Hepatocyte (in vitro differentiated cells): ENCODE measurements at regions not wholly inside any gene's neighbourhood (a gene's known extent, or its start where the extent isn't known, plus 50 kb on each side); places are given as distances from the start of the nearest gene placed in this dataset.

Experiments
- DNase-seq: peaks from one replicate; pipeline ENCODE4 v3.0.0-alpha.2; 2016; ENCODE audit warnings: low spot score
- H2AFZ ChIP-seq: fragments of 200-600 bp; sonication (generic); 2 replicates; pipeline ENCODE4 v1.6.0; 2016; ENCODE audit warnings: antibody characterized with exemption, mild to moderate bottlenecking
- H3K27ac ChIP-seq: fragments of 200-600 bp; sonication (generic); 2 replicates; pipeline ENCODE4 v1.5.1; 2016; ENCODE audit warnings: mild to moderate bottlenecking
- H3K27me3 ChIP-seq: fragments of 200-600 bp; sonication (generic); 2 replicates; pipeline ENCODE4 v1.6.1; 2016
- H3K36me3 ChIP-seq: fragments of 200-600 bp; sonication (generic); replicated peaks from 2 replicates; pipeline ENCODE4 v1.5.1; 2016; ENCODE audit warnings: low read depth; ENCODE audit not compliant: insufficient read depth
- H3K4me1 ChIP-seq: fragments of 200-600 bp; sonication (generic); 2 replicates; pipeline ENCODE4 v1.5.1; 2016; ENCODE audit warnings: mild to moderate bottlenecking, moderate library complexity; ENCODE audit not compliant: insufficient read depth
- H3K4me2 ChIP-seq: fragments of 200-600 bp; sonication (generic); 2 replicates; pipeline ENCODE4 v1.6.0; 2016
- H3K4me3 ChIP-seq: fragments of 200-600 bp; sonication (generic); 2 replicates; pipeline ENCODE4 v1.5.1; 2016; ENCODE audit warnings: mild to moderate bottlenecking
- H3K79me2 ChIP-seq: fragments of 200-600 bp; sonication (generic); 2 replicates; pipeline ENCODE4 v1.6.0; 2017; ENCODE audit warnings: mild to moderate bottlenecking
- H3K9me2 ChIP-seq: fragments of 200-600 bp; sonication (generic); replicated peaks from 2 replicates; pipeline ENCODE4 v1.6.0; 2017; ENCODE audit warnings: mild to moderate bottlenecking; ENCODE audit not compliant: insufficient read depth
- H3K9me3 ChIP-seq: fragments of 200-600 bp; sonication (generic); 2 replicates; pipeline ENCODE4 v1.5.1; 2016; ENCODE audit warnings: low read depth, mild to moderate bottlenecking
- H4K20me1 ChIP-seq: fragments of 200-600 bp; sonication (generic); 2 replicates; pipeline ENCODE4 v1.6.0; 2016; ENCODE audit warnings: mild to moderate bottlenecking; ENCODE audit not compliant: insufficient read depth, poor library complexity, severe bottlenecking
- EZH2 ChIP-seq: fragments of 200-600 bp; sonication (generic); IDR thresholded peaks from 2 replicates; pipeline ENCODE4 v1.6.1; 2016; ENCODE audit warnings: antibody characterized with exemption, mild to moderate bottlenecking, borderline replicate concordance
- EZH2phosphoT487 ChIP-seq: fragments of 200-600 bp; sonication (generic); IDR thresholded peaks from one replicate; pipeline ENCODE4 v1.6.1; 2018; ENCODE audit warnings: antibody characterized with exemption, mild to moderate bottlenecking, low read depth, moderate library complexity; ENCODE audit not compliant: unreplicated experiment, severe bottlenecking
- WGBS: methylation state at CpG from one replicate; pipeline ENCODE4 v1.1.6; 2016; ENCODE audit warnings: low lambda C conversion rate; ENCODE audit errors: missing lambda C conversion rate; 5-methylcytosine and 5-hydroxymethylcytosine counted together
- TF ChIP-seq, protein P1 (sequence below): fragments of 200-600 bp; sonication (generic); IDR thresholded peaks from 2 replicates; pipeline ENCODE4 v1.5.1; 2016; ENCODE audit warnings: antibody characterized with exemption, mild to moderate bottlenecking; ENCODE audit not compliant: poor library complexity

- no peaks in the 10 kb centered on the region for H4K20me1 ChIP-seq
- H3K9me2 ChIP-seq: no peaks in the 10 kb centered on the region
- H3K4me3 ChIP-seq: no peak overlapping the region
- peaks cover 3% of the 10 kb centered on the region for H3K4me1 ChIP-seq
- no peak overlapping the region for H2AFZ ChIP-seq
- H3K79me2 ChIP-seq: no peaks in the 10 kb centered on the region
- H3K36me3 ChIP-seq: no peaks in the 10 kb centered on the region
- no peak overlapping the region for H3K4me2 ChIP-seq
- WGBS: 95% methylated on average over 4 of the region's 4 CpGs
- no peak for DNase-seq
- TF ChIP-seq, protein P1, sequence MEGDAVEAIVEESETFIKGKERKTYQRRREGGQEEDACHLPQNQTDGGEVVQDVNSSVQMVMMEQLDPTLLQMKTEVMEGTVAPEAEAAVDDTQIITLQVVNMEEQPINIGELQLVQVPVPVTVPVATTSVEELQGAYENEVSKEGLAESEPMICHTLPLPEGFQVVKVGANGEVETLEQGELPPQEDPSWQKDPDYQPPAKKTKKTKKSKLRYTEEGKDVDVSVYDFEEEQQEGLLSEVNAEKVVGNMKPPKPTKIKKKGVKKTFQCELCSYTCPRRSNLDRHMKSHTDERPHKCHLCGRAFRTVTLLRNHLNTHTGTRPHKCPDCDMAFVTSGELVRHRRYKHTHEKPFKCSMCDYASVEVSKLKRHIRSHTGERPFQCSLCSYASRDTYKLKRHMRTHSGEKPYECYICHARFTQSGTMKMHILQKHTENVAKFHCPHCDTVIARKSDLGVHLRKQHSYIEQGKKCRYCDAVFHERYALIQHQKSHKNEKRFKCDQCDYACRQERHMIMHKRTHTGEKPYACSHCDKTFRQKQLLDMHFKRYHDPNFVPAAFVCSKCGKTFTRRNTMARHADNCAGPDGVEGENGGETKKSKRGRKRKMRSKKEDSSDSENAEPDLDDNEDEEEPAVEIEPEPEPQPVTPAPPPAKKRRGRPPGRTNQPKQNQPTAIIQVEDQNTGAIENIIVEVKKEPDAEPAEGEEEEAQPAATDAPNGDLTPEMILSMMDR: no peak
- TF ChIP-seq EZH2: no peak
- TF ChIP-seq EZH2phosphoT487: no peak
- no peaks in the 10 kb centered on the region for H3K27me3 ChIP-seq
- no peak overlapping the region for H3K27ac ChIP-seq
- no peaks in the 10 kb centered on the region for H3K9me3 ChIP-seq
Observed at GRCh38 chr2:144671695-144672455, 152.0 kb upstream of the ZEB2 start.

DNA sequence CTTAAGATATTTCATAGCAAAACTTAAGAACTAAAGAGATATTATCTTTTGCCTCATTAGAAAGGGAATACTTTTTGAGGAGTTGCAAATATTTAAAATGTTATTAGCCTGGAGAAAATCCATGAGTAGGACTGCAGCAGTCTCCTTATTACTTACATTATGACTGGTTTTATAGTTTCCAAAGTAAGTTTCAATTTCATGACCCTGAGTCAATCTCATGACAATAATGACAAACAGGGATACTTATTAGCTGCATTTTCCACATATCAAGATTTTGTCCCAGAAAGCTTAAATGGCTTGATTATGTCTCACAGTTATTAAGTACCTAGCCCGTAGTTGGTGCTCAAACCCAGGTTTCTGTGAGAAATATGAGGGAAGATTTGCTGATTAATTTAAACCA is 150.8 kb upstream of the ZEB2 start:
- Histone ChIP-seq H3K4me1 (peaks cover 3% of the 10 kb centered on the region), H3K36me3 (no peaks in the 10 kb centered on the region), H3K9me2 (no peaks in the 10 kb centered on the region), H3K9me3 (no peaks in the 10 kb centered on the region), H3K4me2 (no peak overlapping the region), H2AFZ (no peak overlapping the region), H3K4me3 (no peak overlapping the region), H4K20me1 (no peaks in the 10 kb centered on the region), H3K27ac (no peak overlapping the region), H3K27me3 (no peaks in the 10 kb centered on the region), H3K79me2 (no peaks in the 10 kb centered on the region)
- no peak for TF ChIP-seq EZH2
- no peak for TF ChIP-seq EZH2phosphoT487
- TF ChIP-seq, protein P1: no peak
- no peak for DNase-seq
- WGBS: 89% methylated on average over 1 of the region's 1 CpG

GRCh38 chr2:144670080-144670479 is 150.2 kb upstream of the ZEB2 start:
- H2AFZ ChIP-seq: no peak overlapping the region
- no peaks in the 10 kb centered on the region for H3K9me2 ChIP-seq
- no peaks in the 10 kb centered on the region for H3K9me3 ChIP-seq
- H3K79me2 ChIP-seq: no peaks in the 10 kb centered on the region
- H3K4me3 ChIP-seq: no peak overlapping the region
- no peak for DNase-seq
- peaks cover 3% of the 10 kb centered on the region for H3K4me1 ChIP-seq
- H3K27ac ChIP-seq: no peak overlapping the region
- H3K36me3 ChIP-seq: no peaks in the 10 kb centered on the region
- no peaks in the 10 kb centered on the region for H3K27me3 ChIP-seq
- 87% methylated on average over 2 of the region's 2 CpGs for WGBS
- H3K4me2 ChIP-seq: no peak overlapping the region
- no peak for TF ChIP-seq EZH2phosphoT487
- H4K20me1 ChIP-seq: no peaks in the 10 kb centered on the region

DNA sequence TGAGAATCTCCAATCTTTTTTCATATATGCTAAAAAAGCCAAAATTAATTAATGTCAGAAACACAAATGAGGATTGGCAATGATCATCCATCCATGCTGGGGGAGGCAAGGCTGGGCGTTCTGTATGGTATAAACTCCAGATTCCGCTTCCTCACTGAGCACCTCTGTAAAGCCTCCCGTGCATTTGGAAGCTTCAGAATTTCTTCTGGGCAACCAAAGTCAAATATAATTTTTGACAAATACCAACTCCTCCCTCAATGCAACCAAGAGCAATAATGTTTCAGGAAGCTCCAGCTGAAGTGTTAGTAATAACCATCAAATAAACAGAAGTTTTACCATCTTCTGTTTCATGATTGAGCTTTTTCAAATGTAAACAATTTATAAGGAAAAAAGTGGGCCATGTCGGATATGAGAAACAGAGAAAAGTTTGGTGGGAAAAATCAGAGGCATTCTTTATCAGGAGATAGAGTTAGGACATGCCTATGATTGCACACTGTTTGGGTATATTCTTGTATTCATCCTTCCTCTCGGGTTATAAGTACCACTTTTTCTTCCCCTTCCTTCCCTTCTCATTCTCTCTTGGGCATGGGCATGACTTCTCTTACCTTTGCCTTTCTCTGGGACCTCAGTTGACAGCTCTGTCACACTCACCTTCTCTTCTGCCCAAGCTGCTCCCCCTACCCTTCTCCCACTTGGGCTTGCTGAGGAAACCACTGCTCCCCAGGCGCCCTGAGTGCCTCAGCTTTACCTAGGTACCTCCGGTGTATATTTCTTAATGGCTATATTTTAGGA is 149.5 kb upstream of the ZEB2 start:
- 79% methylated on average over 7 of the region's 7 CpGs for WGBS
- H3K4me2 ChIP-seq: no peak overlapping the region
- TF ChIP-seq, protein P1: no peak
- TF ChIP-seq EZH2phosphoT487: no peak
- no peak for TF ChIP-seq EZH2

More for the DNA sequence above, 149.5 kb upstream of the ZEB2 start:
- Histone ChIP-seq H4K20me1 (no peaks in the 10 kb centered on the region), H3K27ac (no peak overlapping the region), H3K36me3 (no peaks in the 10 kb centered on the region), H3K4me3 (no peak overlapping the region), H3K27me3 (no peaks in the 10 kb centered on the region), H3K4me1 (peaks cover 3% of the 10 kb centered on the region), H2AFZ (no peak overlapping the region), H3K9me3 (no peaks in the 10 kb centered on the region), H3K9me2 (no peaks in the 10 kb centered on the region), H3K79me2 (no peaks in the 10 kb centered on the region)
- DNase-seq: no peak
